Thyroid gland (tissue), 4 donors: ENCODE measurements at regions not wholly inside any gene's neighbourhood (a gene's known extent, or its start where the extent isn't known, plus 50 kb on each side); places are given as distances from the start of the nearest gene placed in this dataset.

Source experiments
- DNase-seq, 2 donors: peaks; one replicate each; pipeline ENCODE4 v3.0.0-alpha.2; 2019
- H3K27ac ChIP-seq, 3 donors: fragments of 200-600 bp; sonication (generic); 1 replicate in 2 of 3; 2 replicates in 1 of 3; pipeline ENCODE4 v1.5.1; 2016 to 2019; ENCODE audit warnings: mild to moderate bottlenecking in 1 of 3, moderate library complexity in 1 of 3
- H3K27me3 ChIP-seq: fragments of 200-600 bp; sonication (generic); one replicate; pipeline ENCODE4 v1.5.1; 2019
- H3K36me3 ChIP-seq, 2 donors: fragments of 200-600 bp; sonication (generic); one replicate each; pipeline ENCODE4 v1.5.1; 2016 to 2019
- H3K4me1 ChIP-seq, 2 donors: fragments of 200-600 bp; sonication (generic); one replicate each; pipeline ENCODE4 v1.5.1; 2017 to 2019
- H3K4me3 ChIP-seq, 3 donors: fragments of 200-600 bp; sonication (generic); replicated peaks in 1 of 3; 1 replicate in 2 of 3; 2 replicates in 1 of 3; pipeline ENCODE4 v1.5.1; 2016; ENCODE audit warnings: mild to moderate bottlenecking in 1 of 3
- H3K9me3 ChIP-seq: fragments of 200-600 bp; sonication (generic); one replicate; pipeline ENCODE4 v1.5.1; 2017
- CTCF ChIP-seq, 6 experiments: fragments of 200-600 bp in 3 of 6; fragments of 450-650 bp in 3 of 6; sonication (generic) in 3 of 6; IDR thresholded peaks; one replicate each; pipeline ENCODE4 v1.5.1; 2016 to 2019; ENCODE audit warnings: antibody characterized with exemption in 6 of 6, mild to moderate bottlenecking in 2 of 6, inconsistent platforms in 1 of 6, moderate library complexity in 1 of 6
- POLR2A ChIP-seq, 2 donors: fragments of 450-650 bp; IDR thresholded peaks; one replicate each; pipeline ENCODE4 v1.6.1; 2017; ENCODE audit warnings: antibody characterized with exemption in 2 of 2, mild to moderate bottlenecking in 2 of 2, moderate library complexity in 1 of 2
- WGBS, 2 donors: methylation state at CpG; one replicate each; pipeline ENCODE4 v1.1.5; 2017; 5-methylcytosine and 5-hydroxymethylcytosine counted together
- intact Hi-C: fragments of 100-400 bp; cut with DNase I; formaldehyde crosslinking; loops from one replicate; pipeline ENCODE4 v1.15.1; 2023

GRCh38 chr5:176711883-176712282 lies 64.6 kb downstream of the TSPAN17 start:
- Histone ChIP-seq H3K4me1 (no peaks in the 10 kb centered on the region), H3K36me3 (no peaks in the 10 kb centered on the region), H3K27ac (no peak overlapping the region), H3K27me3 (no peaks in the 10 kb centered on the region), H3K9me3 (no peaks in the 10 kb centered on the region), H3K4me3 (no peak overlapping the region)
- no peak for DNase-seq
- no peak for TF ChIP-seq POLR2A (IDR thresholded peaks at IDR 0.05)
- TF ChIP-seq CTCF (IDR thresholded peaks at IDR 0.05): no peak
- intact Hi-C loops: no loop called here
- 16 to 30% methylated on average over 7 of the region's 7 CpGs for WGBS, 2 donors

- H3K36me3 ChIP-seq: no peaks in the 10 kb centered on the region
- no peak overlapping the region for H3K27ac ChIP-seq
- no peak for TF ChIP-seq CTCF (IDR thresholded peaks at IDR 0.05)
- TF ChIP-seq POLR2A (IDR thresholded peaks at IDR 0.05): no peak
- no peaks in the 10 kb centered on the region for H3K27me3 ChIP-seq
- DNase-seq: no peak
- intact Hi-C loops: no loop called here
- WGBS, 2 donors: 35 to 42% methylated on average over 17 of the region's 17 CpGs
- no peaks in the 10 kb centered on the region for H3K9me3 ChIP-seq
- H3K4me3 ChIP-seq: no peak overlapping the region
- no peaks in the 10 kb centered on the region for H3K4me1 ChIP-seq
Observed at GRCh38 chr5:176712546-176713304, 65.4 kb downstream of the TSPAN17 start.

- no peak overlapping the region for H3K4me3 ChIP-seq
- 82 to 91% methylated on average over 4 to 6 of the region's 6 CpGs for WGBS, 2 donors
- H3K27me3 ChIP-seq: no peaks in the 10 kb centered on the region
- DNase-seq: no peak
- no peaks in the 10 kb centered on the region for H3K4me1 ChIP-seq
- TF ChIP-seq POLR2A (IDR thresholded peaks at IDR 0.05): no peak
- no peak for TF ChIP-seq CTCF (IDR thresholded peaks at IDR 0.05)
- H3K27ac ChIP-seq: no peak overlapping the region
- H3K9me3 ChIP-seq: no peaks in the 10 kb centered on the region
- H3K36me3 ChIP-seq: no peaks in the 10 kb centered on the region
- intact Hi-C loops: no loop called here
Observed at GRCh38 chr5:176713409-176713808, 66.1 kb downstream of the TSPAN17 start.

- TF ChIP-seq CTCF (IDR thresholded peaks at IDR 0.05) (no peak), POLR2A (IDR thresholded peaks at IDR 0.05) (no peak)
- no peaks in the 10 kb centered on the region for H3K9me3 ChIP-seq
- H3K36me3 ChIP-seq: no peaks in the 10 kb centered on the region
- 84 to 89% methylated on average over 4 of the region's 4 CpGs for WGBS, 2 donors
- no peak overlapping the region for H3K4me3 ChIP-seq
- H3K4me1 ChIP-seq: no peaks in the 10 kb centered on the region
- H3K27ac ChIP-seq: no peak overlapping the region
- no peak for DNase-seq
- intact Hi-C loops: no loop called here
- no peaks in the 10 kb centered on the region for H3K27me3 ChIP-seq
Observed at GRCh38 chr5:176714067-176714466, 66.8 kb downstream of the TSPAN17 start.

- Histone ChIP-seq H3K4me3 (no peak overlapping the region), H3K36me3 (no peaks in the 10 kb centered on the region), H3K9me3 (no peaks in the 10 kb centered on the region), H3K27me3 (no peaks in the 10 kb centered on the region), H3K4me1 (no peaks in the 10 kb centered on the region), H3K27ac (no peak overlapping the region)
- peak in 1 of 2 donors; percentile 9 for DNase-seq
- WGBS, 2 donors: 34 to 54% methylated on average over 4 of the region's 4 CpGs
- TF ChIP-seq POLR2A (IDR thresholded peaks at IDR 0.05) (no peak), CTCF (IDR thresholded peaks at IDR 0.05) (no peak)
- intact Hi-C loops: no loop called here
Observed at GRCh38 chr5:176716320-176716719, 69.0 kb downstream of the TSPAN17 start.
